Spleen (tissue), 11 donors: ENCODE measurements at regions not wholly inside any gene's neighbourhood (a gene's known extent, or its start where the extent isn't known, plus 50 kb on each side); places are given as distances from the start of the nearest gene placed in this dataset.

Source experiments
- DNase-seq: peaks from one replicate; pipeline ENCODE4 v3.0.0-alpha.2; 2020
- H3K27ac ChIP-seq, 8 donors: fragments of 200-600 bp; sonication (generic) in 7 of 8; 1 replicate in 4 of 8; 2 replicates in 4 of 8; pipeline versions ENCODE4 v1.5.0 to v1.8.0; 2016 to 2021; ENCODE audit warnings: inconsistent platforms in 4 of 8, mild to moderate bottlenecking in 4 of 8, moderate library complexity in 1 of 8
- H3K27me3 ChIP-seq, 7 donors: fragments of 200-600 bp; sonication (generic) in 6 of 7; replicated peaks in 1 of 7; 1 replicate in 4 of 7; 2 replicates in 3 of 7; pipeline versions ENCODE4 v1.5.0 to v1.8.0; 2016 to 2021; ENCODE audit warnings: inconsistent platforms in 3 of 7, mild to moderate bottlenecking in 1 of 7
- H3K36me3 ChIP-seq, 6 donors: fragments of 200-600 bp; sonication (generic) in 5 of 6; 1 replicate in 4 of 6; 2 replicates in 2 of 6; pipeline versions ENCODE4 v1.5.0 to v1.8.0; 2016 to 2021; ENCODE audit warnings: inconsistent platforms in 2 of 6
- H3K4me1 ChIP-seq, 6 donors: fragments of 200-600 bp; sonication (generic) in 5 of 6; 1 replicate in 3 of 6; 2 replicates in 3 of 6; pipeline versions ENCODE4 v1.5.0 to v1.8.0; 2016 to 2021; ENCODE audit warnings: inconsistent platforms in 3 of 6
- H3K4me3 ChIP-seq, 8 donors: fragments of 200-600 bp; sonication (generic) in 7 of 8; 1 replicate in 4 of 8; 2 replicates in 4 of 8; pipeline versions ENCODE4 v1.5.0 to v1.8.0; 2016 to 2021; ENCODE audit warnings: inconsistent platforms in 4 of 8, mild to moderate bottlenecking in 4 of 8, moderate library complexity in 2 of 8
- H3K9me3 ChIP-seq, 8 donors: fragments of 200-600 bp; sonication (generic) in 7 of 8; 1 replicate in 4 of 8; 2 replicates in 4 of 8; pipeline versions ENCODE4 v1.5.0 to v1.8.0; 2016 to 2021; ENCODE audit warnings: inconsistent platforms in 4 of 8
- POLR2A ChIP-seq, 3 donors: fragments of 450-650 bp; IDR thresholded peaks; one replicate each; pipeline ENCODE4 v1.5.1; 2017; ENCODE audit warnings: antibody characterized with exemption in 3 of 3, mild to moderate bottlenecking in 1 of 3
- POLR2AphosphoS5 ChIP-seq, 3 donors: sonication (generic); formaldehyde crosslinking; IDR thresholded peaks; one replicate each; pipeline ENCODE4 v1.5.1; 2017; ENCODE audit warnings: antibody characterized with exemption in 3 of 3
- WGBS, 5 donors: extraction: QIAGEN DNeasy Blood & Tissue Kit in 3 of 5; methylation state at CpG; one replicate each; pipeline versions ENCODE4 v1.1.5 to v1.1.7; 2013 to 2018; 5-methylcytosine and 5-hydroxymethylcytosine counted together
- intact Hi-C: fragments of 100-400 bp; cut with DNase I; formaldehyde crosslinking; loops from one replicate; pipeline ENCODE4 v1.15.0; 2023; ENCODE audit warnings: low total_unique reads
- TF ChIP-seq, protein P1 (sequence below), 11 experiments: fragments of 200-600 bp in 7 of 11; fragments of 450-650 bp in 4 of 11; sonication (generic) in 4 of 11; IDR thresholded peaks in 8 of 11; conservative IDR thresholded peaks in 3 of 11; 1 replicate in 7 of 11; 2 replicates in 4 of 11; pipeline versions ENCODE4 v1.4.0 to v1.8.0; 2016 to 2021; ENCODE audit warnings: antibody characterized with exemption in 11 of 11, inconsistent platforms in 4 of 11, mild to moderate bottlenecking in 1 of 11
- donor health status: healthy with polysubstance abuse.
- donor health status: DM: no; HTN: no; CAD: no; lungs with moderate emphysema.
- donor health status: DM: no; HTN: no; CAD: no.
- donor health status: Bipolar disorder and iron deficiency.
- donor health status: healthy.
- donor health status: DM: no; HTN: no; CAD: no.
- donor health status: DM: yes; HTN: yes; CAD: no.

DNA sequence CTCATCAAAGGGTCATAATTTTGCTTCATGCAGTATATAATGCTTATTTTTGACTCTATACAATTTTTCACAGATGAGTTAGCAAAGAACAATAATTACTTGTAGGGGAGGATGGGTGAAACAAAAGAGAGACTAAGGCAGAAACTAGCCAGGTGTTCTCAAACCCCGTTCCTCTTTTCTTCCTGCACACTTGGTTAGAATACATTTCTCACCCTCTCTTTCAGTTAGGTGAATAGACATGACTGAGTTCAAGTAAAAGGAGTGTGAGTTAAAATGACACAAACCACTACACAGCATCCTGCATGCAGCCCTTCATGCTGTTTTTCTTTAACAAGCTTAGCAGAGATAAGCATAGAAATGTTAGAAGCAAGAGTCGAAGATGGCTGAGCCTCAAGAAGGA is 922.2 kb downstream of the TBL1XR1 start:
- WGBS, 5 donors = 71 to 85% (median 77%) methylated on average over 2 of the region's 2 CpGs
- DNase-seq = no peak
- Histone ChIP-seq H3K9me3 (peaks cover 0 to 8% (median 2%) of the 10 kb centered on the region in 8 donors), H3K36me3 (no peaks in the 10 kb centered on the region), H3K27ac (no peak overlapping the region), H3K27me3 (no peaks in the 10 kb centered on the region), H3K4me3 (no peak overlapping the region), H3K4me1 (no peaks in the 10 kb centered on the region)
- intact Hi-C loops = no loop called here
- TF ChIP-seq POLR2A (IDR thresholded peaks at IDR 0.05) (no peak), POLR2AphosphoS5 (IDR thresholded peaks at IDR 0.05) (no peak)
- TF ChIP-seq, protein P1, sequence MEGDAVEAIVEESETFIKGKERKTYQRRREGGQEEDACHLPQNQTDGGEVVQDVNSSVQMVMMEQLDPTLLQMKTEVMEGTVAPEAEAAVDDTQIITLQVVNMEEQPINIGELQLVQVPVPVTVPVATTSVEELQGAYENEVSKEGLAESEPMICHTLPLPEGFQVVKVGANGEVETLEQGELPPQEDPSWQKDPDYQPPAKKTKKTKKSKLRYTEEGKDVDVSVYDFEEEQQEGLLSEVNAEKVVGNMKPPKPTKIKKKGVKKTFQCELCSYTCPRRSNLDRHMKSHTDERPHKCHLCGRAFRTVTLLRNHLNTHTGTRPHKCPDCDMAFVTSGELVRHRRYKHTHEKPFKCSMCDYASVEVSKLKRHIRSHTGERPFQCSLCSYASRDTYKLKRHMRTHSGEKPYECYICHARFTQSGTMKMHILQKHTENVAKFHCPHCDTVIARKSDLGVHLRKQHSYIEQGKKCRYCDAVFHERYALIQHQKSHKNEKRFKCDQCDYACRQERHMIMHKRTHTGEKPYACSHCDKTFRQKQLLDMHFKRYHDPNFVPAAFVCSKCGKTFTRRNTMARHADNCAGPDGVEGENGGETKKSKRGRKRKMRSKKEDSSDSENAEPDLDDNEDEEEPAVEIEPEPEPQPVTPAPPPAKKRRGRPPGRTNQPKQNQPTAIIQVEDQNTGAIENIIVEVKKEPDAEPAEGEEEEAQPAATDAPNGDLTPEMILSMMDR (IDR thresholded peaks at IDR 0.05 in 8 of 11, conservative IDR thresholded peaks at IDR 0.05 in 3 of 11) = no peak

DNA sequence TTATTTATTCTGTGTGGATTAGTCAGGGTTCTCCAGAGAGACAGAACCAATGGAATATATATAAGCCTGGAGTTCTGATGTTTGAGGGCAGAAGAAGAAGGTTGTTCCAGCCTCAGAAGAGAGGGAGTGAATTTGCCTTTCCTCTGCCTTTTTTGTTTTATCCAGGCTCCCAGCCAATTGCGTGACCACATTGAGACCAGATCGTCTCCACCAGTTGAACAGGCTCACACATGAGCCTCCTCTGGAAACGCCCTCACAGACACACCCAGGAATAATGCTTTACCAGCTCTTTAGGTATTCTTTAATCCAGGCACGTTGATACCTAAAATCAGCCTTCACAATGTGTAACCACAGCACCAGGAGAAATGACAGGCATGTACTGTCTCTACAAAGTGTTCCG is 923.1 kb downstream of the TBL1XR1 start:
- WGBS, 5 donors = 70 to 77% (median 74%) methylated on average over 5 of the region's 5 CpGs
- Histone ChIP-seq H3K36me3 (no peaks in the 10 kb centered on the region), H3K9me3 (peaks cover 0 to 17% (median 6%) of the 10 kb centered on the region in 8 donors), H3K27me3 (no peaks in the 10 kb centered on the region), H3K4me1 (no peaks in the 10 kb centered on the region), H3K4me3 (no peak overlapping the region), H3K27ac (no peak overlapping the region)
- TF ChIP-seq POLR2AphosphoS5 (IDR thresholded peaks at IDR 0.05) (no peak), POLR2A (IDR thresholded peaks at IDR 0.05) (no peak)
- TF ChIP-seq, protein P1 (IDR thresholded peaks at IDR 0.05 in 8 of 11, conservative IDR thresholded peaks at IDR 0.05 in 3 of 11) = no peak
- DNase-seq = no peak
- intact Hi-C loops = no loop called here

DNA sequence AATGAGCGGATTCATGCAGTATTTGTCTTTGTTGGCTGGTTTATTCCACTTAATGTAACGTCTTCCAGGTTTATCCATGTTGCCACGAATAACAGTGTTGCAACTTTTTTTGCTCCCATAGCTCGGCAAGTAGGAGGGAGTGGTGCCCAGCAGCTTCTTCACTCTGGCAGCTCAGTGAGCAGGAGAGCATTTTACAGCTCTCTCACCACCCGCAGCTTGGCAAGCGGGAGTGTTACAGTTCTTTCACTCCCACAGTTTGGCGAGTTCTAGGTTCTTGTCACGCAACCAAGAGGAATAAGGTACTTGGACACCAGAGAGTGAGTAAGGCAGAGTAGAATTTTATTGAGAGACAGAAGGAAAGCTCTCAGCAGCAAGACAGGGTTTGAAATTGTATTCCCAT is 935.2 kb downstream of the TBL1XR1 start:
- H3K27me3 ChIP-seq = no peaks in the 10 kb centered on the region
- TF ChIP-seq POLR2A (IDR thresholded peaks at IDR 0.05) = no peak
- no peak for TF ChIP-seq POLR2AphosphoS5 (IDR thresholded peaks at IDR 0.05)
- TF ChIP-seq, protein P1 (IDR thresholded peaks at IDR 0.05 in 8 of 11, conservative IDR thresholded peaks at IDR 0.05 in 3 of 11) = no peak
- H3K9me3 ChIP-seq = peaks cover 0 to 51% (median 26%) of the 10 kb centered on the region in 8 donors
- no peaks in the 10 kb centered on the region for H3K36me3 ChIP-seq
- no peak overlapping the region for H3K4me3 ChIP-seq
- H3K4me1 ChIP-seq = no peaks in the 10 kb centered on the region
- WGBS, 5 donors = 85 to 94% (median 88%) methylated on average over 8 of the region's 8 CpGs
- no peak overlapping the region for H3K27ac ChIP-seq
- DNase-seq = no peak
- intact Hi-C loops = no loop called here

DNA sequence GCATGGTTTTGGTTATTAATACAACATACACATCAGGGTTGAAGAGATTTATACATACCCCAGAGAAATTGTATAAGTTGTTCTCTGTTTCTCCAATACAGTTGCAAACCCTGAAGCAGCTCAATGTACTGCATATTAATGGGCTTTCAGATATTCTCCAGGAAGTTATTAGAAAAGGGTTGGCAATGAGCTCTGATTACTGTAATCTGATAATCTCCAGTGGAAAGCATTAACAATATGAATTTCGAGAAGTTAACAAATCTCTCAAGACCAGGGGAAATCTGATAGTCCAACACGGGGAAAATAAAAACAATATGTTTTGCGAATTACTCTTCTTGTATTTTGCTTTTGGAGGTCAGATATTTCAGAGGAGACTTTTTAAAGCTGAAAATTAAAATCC is 950.1 kb downstream of the TBL1XR1 start:
- no peaks in the 10 kb centered on the region for H3K36me3 ChIP-seq
- TF ChIP-seq POLR2AphosphoS5 (IDR thresholded peaks at IDR 0.05) (no peak), POLR2A (IDR thresholded peaks at IDR 0.05) (no peak)
- TF ChIP-seq, protein P1 (IDR thresholded peaks at IDR 0.05 in 8 of 11, conservative IDR thresholded peaks at IDR 0.05 in 3 of 11) = no peak
- H3K4me3 ChIP-seq = no peak overlapping the region
- H3K9me3 ChIP-seq = peaks cover 0 to 7% (median 0%) of the 10 kb centered on the region in 8 donors
- intact Hi-C loops = no loop called here
- no peak overlapping the region for H3K27ac ChIP-seq
- H3K4me1 ChIP-seq = no peaks in the 10 kb centered on the region
- no peak for DNase-seq
- H3K27me3 ChIP-seq = no peaks in the 10 kb centered on the region
- 66 to 82% (median 72%) methylated on average over 3 of the region's 3 CpGs for WGBS, 5 donors
